Mucosa of gallbladder (tissue), 1 donor: ENCODE measurements at regions not wholly inside any gene's neighbourhood (a gene's known extent, or its start where the extent isn't known, plus 50 kb on each side); places are given as distances from the start of the nearest gene placed in this dataset.

ENCODE experiments used
- DNase-seq: peaks from one replicate; pipeline ENCODE4 v3.0.0-alpha.2; 2020; ENCODE audit warnings: low spot score
- donor health status: DM: no; HTN: no; CAD: no.

DNA sequence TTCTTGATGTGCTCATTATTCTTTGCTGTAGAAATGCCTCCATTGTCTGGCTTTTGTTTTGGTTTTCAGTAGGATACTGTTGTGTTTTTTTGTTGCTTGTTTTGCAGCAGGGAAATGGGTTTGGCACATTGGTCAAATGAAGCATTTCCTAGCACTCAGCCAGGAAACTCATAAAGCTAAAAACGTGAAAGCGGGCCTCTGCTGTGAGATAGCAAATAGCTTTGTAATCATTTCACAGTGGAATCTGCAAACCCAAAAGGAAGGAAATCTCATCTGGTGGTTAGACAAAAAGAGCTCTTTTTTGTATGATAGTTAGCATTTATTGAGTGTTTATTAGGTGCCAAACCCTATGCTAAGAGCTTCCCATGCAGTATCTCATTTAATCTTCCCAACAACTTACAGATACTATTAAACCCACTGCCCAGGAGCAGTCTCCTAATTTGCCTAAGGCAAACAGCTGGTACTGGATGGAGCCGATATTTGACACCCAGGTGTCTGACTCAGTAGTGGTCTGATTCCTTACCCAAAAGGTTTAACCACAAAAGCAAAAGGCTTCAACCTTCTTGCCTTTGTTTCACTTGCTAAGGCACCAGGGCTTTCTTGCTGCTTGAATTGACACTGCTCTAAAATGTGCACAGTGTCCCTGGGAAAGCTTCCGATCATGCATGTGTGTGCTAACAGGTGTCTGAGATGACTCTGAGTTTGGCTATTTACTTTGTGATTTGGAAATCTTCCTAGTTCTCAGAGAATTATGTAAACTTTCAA is 527.9 kb upstream of the MDFIC2 start:
- DNase-seq, result no peak

GRCh38 chr3:70833239-70833960 is 521.0 kb upstream of the MDFIC2 start:
- no peak for DNase-seq

GRCh38 chr3:70832834-70833205 is 520.4 kb upstream of the MDFIC2 start:
- no peak for DNase-seq

DNA sequence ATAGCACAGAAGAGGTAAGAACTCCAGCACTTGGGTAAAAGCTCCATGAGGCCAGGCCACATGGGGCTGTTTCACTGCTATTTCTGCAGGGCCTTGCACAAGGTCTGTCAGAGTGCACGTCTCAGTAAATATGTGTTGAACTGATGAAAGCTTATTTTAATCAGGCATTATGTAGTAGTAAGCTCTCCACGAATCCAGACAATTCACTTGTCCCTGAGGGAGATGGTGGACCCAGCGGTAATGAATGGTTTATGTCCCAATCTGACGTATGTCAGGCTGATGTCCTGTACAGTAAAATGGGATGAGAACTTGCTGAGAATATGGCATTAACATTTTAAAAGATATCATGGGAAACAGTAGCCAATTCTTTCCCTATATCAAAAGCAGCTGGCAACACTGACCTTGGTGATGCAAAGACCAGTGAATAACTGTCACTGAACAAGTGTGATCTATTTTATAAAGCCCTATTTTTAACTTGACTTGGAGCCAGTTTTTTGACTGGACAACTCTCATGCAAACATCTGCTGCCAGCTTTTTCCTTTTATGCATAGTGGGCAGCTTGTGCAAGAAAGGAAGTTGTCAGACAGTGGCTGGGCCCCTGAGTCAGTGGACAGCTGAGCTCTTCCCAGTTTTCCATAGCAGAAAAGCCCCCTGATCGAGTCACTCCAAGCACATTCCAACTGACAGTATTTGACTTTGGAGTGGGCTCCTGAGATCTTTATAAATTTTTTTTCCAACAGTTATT is 519.8 kb upstream of the MDFIC2 start:
- DNase-seq, result no peak

- DNase-seq, result no peak
Observed at GRCh38 chr3:70829092-70829491, 516.7 kb upstream of the MDFIC2 start.

DNA sequence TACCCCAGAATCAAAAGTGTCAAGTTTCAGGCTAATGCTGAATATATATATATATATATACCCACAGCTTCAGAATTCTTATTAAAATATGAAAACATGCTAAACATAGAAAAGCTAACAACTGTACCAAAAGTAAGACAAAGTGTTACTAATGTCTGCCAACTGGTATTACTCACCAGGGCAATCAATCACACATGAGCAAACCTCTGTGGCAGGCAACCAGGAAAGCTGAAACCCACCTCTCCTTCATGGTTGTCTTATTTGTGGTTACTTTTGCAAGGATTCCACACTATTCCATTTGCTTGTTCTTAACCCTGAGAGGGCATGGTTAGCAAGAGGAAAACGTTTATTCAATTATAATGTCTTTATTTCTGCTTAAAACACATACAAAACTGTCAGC is 512.3 kb upstream of the MDFIC2 start:
- DNase-seq, result no peak

DNA sequence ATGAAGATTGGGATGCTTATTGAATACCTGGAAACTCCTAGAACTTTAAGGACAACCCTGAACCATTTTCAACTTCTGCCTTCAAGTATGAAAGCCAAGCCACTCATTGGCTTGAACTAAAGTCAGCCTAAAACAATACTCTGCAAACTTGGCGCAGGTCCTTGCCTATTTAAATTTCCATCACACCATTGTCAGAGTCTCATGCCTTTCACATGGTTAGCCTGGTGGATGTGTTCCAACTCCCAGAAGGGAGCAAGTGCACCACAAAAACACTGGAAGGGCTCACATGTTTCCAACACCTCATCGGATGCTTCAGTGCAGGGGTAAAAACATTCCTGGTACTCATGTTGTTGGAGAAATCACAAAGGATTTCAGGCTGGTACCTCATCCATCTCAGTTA is 511.6 kb upstream of the MDFIC2 start:
- no peak for DNase-seq

- DNase-seq, result no peak
Observed at GRCh38 chr3:70823622-70824021, 511.2 kb upstream of the MDFIC2 start.

DNA sequence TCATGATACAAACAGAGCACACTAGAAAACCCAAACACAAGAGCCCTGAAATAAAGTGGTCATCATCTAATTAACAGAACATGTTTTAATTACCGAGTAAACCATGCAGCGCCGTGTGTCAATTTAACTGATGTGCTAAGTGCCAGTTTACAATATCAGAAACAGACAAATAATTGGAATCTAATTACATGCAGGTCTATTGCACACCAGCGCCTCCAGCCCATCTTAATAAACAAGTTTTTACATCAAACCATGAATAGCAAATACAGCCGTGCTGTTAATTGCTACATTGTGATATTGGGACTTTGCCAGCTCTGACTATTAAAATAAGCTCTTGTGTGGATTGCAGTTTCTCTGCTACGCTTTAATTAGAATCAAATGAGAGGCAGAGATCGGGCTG is 510.2 kb upstream of the MDFIC2 start:
- DNase-seq, result no peak

- no peak for DNase-seq
Observed at GRCh38 chr3:70821602-70822001, 509.2 kb upstream of the MDFIC2 start.

DNA sequence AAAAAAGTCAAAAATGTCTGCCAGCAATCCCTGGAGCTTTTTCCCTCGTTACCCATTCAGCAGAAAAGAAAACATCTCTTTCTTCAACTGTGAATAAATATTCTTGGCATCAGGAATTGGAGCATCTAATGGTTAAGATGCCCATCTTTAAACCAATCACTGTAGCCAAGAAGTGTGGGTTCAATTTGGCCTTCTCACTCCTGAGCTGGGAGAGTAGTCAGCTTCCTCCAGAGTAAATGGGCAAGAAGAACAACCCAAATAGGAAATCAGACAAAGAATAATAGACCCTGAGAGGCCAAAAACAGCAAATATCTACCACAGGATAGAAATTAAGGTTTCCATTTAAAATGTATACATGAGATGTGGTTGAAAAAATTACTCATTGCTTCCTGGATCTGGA is 508.0 kb upstream of the MDFIC2 start:
- no peak for DNase-seq

- no peak for DNase-seq
Observed at GRCh38 chr3:70818145-70818544, 505.7 kb upstream of the MDFIC2 start.

GRCh38 chr3:70816346-70816745 is 503.9 kb upstream of the MDFIC2 start:
- no peak for DNase-seq

DNA sequence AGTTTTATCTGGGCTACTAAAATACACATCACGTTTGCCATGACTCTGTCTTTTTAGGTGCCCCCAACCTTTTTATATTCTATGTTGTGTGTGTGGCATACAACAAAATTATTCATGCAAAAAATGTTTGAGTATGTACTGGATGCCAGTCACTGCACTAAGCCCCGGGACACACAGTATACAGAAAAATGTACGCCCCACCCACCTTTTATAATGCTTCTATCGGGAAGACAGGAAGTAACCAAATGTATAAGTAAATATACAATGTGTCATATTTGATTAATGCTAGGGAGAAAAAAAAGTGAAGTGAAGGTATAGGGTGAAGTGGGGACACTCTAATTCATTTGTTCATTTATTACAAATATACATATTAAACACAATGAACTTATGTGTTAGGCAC is 503.4 kb upstream of the MDFIC2 start:
- no peak for DNase-seq

DNA sequence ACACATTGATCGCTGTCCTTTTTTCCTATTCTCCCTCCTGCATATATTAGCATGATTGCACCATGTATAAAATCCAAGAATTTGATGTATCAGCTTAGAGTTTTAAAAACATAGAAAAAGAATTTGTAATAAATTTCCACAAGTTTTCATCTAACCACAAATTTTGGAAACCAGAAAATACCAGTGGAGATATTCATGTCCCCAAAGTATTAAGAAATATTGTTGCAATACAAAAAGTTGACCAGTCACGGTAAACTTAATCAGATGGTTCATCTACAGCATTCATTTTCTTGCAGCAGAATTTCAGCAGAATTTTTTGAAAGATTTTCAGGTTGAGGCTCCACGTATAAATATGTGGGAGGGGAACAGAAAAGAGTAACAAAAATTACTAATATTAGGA is 500.9 kb upstream of the MDFIC2 start:
- no peak for DNase-seq

- no peak for DNase-seq
Observed at GRCh38 chr3:70811880-70812279, 499.4 kb upstream of the MDFIC2 start.

GRCh38 chr3:70808881-70809280 is 496.4 kb upstream of the MDFIC2 start:
- no peak for DNase-seq

GRCh38 chr3:70806556-70806955 is 494.1 kb upstream of the MDFIC2 start:
- DNase-seq, result no peak

GRCh38 chr3:70806021-70806420 is 493.6 kb upstream of the MDFIC2 start:
- no peak for DNase-seq

DNA sequence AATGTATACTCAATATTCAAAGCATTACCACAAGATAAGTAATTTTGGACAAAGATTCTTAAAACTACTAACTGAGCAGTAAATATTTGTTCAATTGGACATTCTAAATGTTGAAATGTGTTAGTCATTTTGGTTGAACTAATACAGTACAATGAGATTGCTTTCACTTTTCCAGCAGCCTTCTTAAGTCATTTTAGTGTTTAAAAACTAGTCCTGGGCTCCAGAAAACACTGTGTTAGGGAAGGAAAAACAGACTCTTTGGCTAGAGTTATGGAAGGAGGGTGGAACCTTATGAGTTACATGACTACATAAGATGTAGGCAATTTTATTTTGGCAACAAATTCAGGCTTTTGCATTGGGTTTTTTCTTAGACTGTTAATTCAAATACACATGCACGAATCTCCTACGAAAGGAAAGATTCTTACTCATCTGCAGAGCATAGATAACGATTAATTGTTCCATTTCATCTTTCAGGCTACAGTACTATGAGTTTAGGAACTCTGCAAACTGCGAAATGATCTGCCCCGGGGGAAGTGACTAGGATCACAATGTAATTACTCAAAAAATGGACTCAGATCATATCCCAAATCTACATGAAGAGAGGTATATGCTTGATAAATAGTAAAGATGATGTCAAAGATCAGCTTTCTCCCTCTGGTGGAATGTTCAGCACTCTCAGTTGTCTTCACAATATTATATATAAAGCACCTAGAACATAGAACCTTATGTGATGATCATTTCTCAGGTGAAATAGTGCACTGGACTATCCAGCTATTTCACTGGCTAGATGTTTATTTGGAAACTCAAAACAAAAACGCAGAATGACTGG is 492.8 kb upstream of the MDFIC2 start:
- DNase-seq, result no peak

DNA sequence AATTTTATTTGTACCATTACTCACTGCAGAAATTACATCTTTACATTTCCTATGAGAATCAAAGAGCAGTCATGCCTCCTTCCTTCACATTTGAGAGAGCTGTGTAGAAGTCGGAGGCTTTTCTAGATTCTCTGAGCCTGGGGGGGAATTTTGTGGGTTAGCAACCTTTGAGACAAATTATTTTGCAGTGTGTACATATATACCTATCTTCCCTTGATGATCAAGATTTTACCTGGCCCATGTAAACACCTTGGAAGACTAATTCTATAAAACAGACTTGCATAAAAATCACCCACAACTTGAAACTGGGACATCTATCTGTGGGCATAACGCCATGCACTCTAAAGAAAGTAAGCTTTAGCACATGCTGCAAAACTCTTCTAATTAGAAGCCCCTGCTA is 491.5 kb upstream of the MDFIC2 start:
- no peak for DNase-seq

- DNase-seq, result no peak
Observed at GRCh38 chr3:70803319-70803718, 490.9 kb upstream of the MDFIC2 start.
